OCI-LY7 (cell line): ENCODE measurements at regions not wholly inside any gene's neighbourhood (a gene's known extent, or its start where the extent isn't known, plus 50 kb on each side); places are given as distances from the start of the nearest gene placed in this dataset.

ENCODE experiments used
- CTCF ChIP-seq: fragments of 200-600 bp; sonication (generic); conservative IDR thresholded peaks from 2 replicates; pipeline ENCODE4 v1.5.1; 2014; ENCODE audit warnings: mild to moderate bottlenecking, antibody characterized with exemption, low read length, moderate library complexity, mixed read lengths
- EZH2phosphoT487 ChIP-seq: fragments of 200-600 bp; sonication (generic); IDR thresholded peaks from 2 replicates; pipeline ENCODE4 v1.6.1; 2018; ENCODE audit warnings: low read depth, borderline replicate concordance, mild to moderate bottlenecking, mixed run types, antibody characterized with exemption, low read length, moderate library complexity, mixed read lengths

GRCh38 chr13:112171570-112171965, 104.6 kb downstream of the SOX1 start:
- TF ChIP-seq CTCF (no peak), EZH2phosphoT487 (no peak)
